ENCODE measurements at regions not wholly inside any gene's neighbourhood (a gene's known extent, or its start where the extent isn't known, plus 50 kb on each side); places are given as distances from the start of the nearest gene placed in this dataset.

- POLR2A ChIA-PET (ENCODE audit: unreplicated experiment) = no interaction called here
These were observed 193.8 kb upstream of the PPP2R3A start for GRCh38 chr3:135771760-135772159.

More at GRCh38 chr3:135771760-135772159, 193.8 kb upstream of the PPP2R3A start:
- no peak for ATAC-seq (ENCODE audit: low read depth)
- H3K79me1 ChIP-seq (ENCODE audit: low read depth in 1 of 2, low read length in 2 of 2) = no peaks in the 10 kb centered on the region
- no peak overlapping the region for H4K5ac ChIP-seq (ENCODE audit: low read depth, low read length)
- H2AK5ac ChIP-seq (ENCODE audit: low read depth, low read length) = no peak overlapping the region
- no peak overlapping the region for H3K9ac ChIP-seq (ENCODE audit: low read depth, low read length)
- H3K18ac ChIP-seq (ENCODE audit: low read depth, low read length) = no peak overlapping the region
- no peaks in the 10 kb centered on the region for H3K27me3 ChIP-seq (ENCODE audit: control insufficient read depth, insufficient read depth, low read length)
- dilution Hi-C loops (cut with HindIII; ENCODE audit: low sequenced_read_pairs, unreplicated experiment) (no loop called here), in situ Hi-C loops (cut with MboI; ENCODE audit: low sequenced_read_pairs) (no loop called here), intact Hi-C loops (cut with micrococcal nuclease) (no loop called here)
- H3K27ac ChIP-seq (ENCODE audit: insufficient read depth, low read length) = no peak overlapping the region
- H2BK20ac ChIP-seq (ENCODE audit: low read depth, low read length) = no peak overlapping the region
- no peak overlapping the region for H2AFZ ChIP-seq (replicated peaks; ENCODE audit: low read length, poor library complexity)
- CTCF ChIA-PET = no interaction called here
- H3K56ac ChIP-seq (ENCODE audit: extremely low read depth, insufficient read depth, low read length) = no peak overlapping the region
- no peak overlapping the region for H2BK120ac ChIP-seq (ENCODE audit: low read depth, low read length)
- no peaks in the 10 kb centered on the region for H3K36me3 ChIP-seq (ENCODE audit: control insufficient read depth, insufficient read depth, low read length)
- no peak for TF ChIP-seq NFE2L2 (IDR thresholded peaks at IDR 0.05; ENCODE audit: low read depth, low read length)
- TF ChIP-seq MAFK (IDR thresholded peaks at IDR 0.05; ENCODE audit: low read depth, low read length) = no peak
- no peak for TF ChIP-seq CEBPB (IDR thresholded peaks at IDR 0.05; ENCODE audit: low read depth, low read length)
- TF ChIP-seq ELK1 (IDR thresholded peaks at IDR 0.05; ENCODE audit: borderline replicate concordance, low read depth, low read length) = no peak
- no peak for TF ChIP-seq CHD1 (IDR thresholded peaks at IDR 0.05; ENCODE audit: low read depth, low read length)
- no peak for TF ChIP-seq BHLHE40 (IDR thresholded peaks at IDR 0.05; ENCODE audit: low read depth, low read length)
- TF ChIP-seq MAZ (IDR thresholded peaks at IDR 0.05; ENCODE audit: borderline replicate concordance, low read depth, low read length) = no peak
- no peak for TF ChIP-seq RCOR1 (IDR thresholded peaks at IDR 0.05; ENCODE audit: insufficient replicate concordance, low read length)
- no peak for TF ChIP-seq RFX5 (IDR thresholded peaks at IDR 0.05; ENCODE audit: low read depth, low read length)
- H2BK5ac ChIP-seq (ENCODE audit: low read depth, low read length, poor library complexity, severe bottlenecking) = no peak overlapping the region
- no TSS peak for BruUV-seq (replicated peaks)
- no peak overlapping the region for H4K91ac ChIP-seq (ENCODE audit: insufficient read depth, low read depth, low read length)
- H2AK9ac ChIP-seq (replicated peaks; ENCODE audit: low read depth, low read length, poor library complexity) = no peak overlapping the region
- H3K4ac ChIP-seq (ENCODE audit: low read depth, low read length) = no peak overlapping the region
- no peak overlapping the region for H3K4me2 ChIP-seq (ENCODE audit: low read depth, low read length)
- H4K20me1 ChIP-seq (ENCODE audit: insufficient read depth, low read length) = no peaks in the 10 kb centered on the region
- H4K8ac ChIP-seq (ENCODE audit: low read depth in 2 of 2, low read length in 2 of 2) = no peak overlapping the region
- H3K4me1 ChIP-seq (ENCODE audit: control insufficient read depth, insufficient read depth, low read length) = no peaks in the 10 kb centered on the region
- H3K4me3 ChIP-seq (ENCODE audit: insufficient read depth, low read depth, low read length) = no peak overlapping the region
- no peaks in the 10 kb centered on the region for H3K9me1 ChIP-seq (ENCODE audit: insufficient read depth, low read length)
- no peak for DNase-seq
- H2BK15ac ChIP-seq (ENCODE audit: low read depth, low read length) = no peak overlapping the region
- H3K9me3 ChIP-seq (ENCODE audit: control insufficient read depth, insufficient read depth, low read length) = no peaks in the 10 kb centered on the region
- H3K23ac ChIP-seq (ENCODE audit: low read depth, low read length) = no peak overlapping the region
- H3K14ac ChIP-seq (replicated peaks; ENCODE audit: low read depth, low read length) = no peak overlapping the region
- WGBS, 2 experiments (ENCODE audit: extremely low coverage in 2 of 2, insufficient read length in 1 of 2) = no CpG with 5 or more reads among the region's 3 CpGs
